ENCODE measurements at regions not wholly inside any gene's neighbourhood (a gene's known extent, or its start where the extent isn't known, plus 50 kb on each side); places are given as distances from the start of the nearest gene placed in this dataset.

DNA sequence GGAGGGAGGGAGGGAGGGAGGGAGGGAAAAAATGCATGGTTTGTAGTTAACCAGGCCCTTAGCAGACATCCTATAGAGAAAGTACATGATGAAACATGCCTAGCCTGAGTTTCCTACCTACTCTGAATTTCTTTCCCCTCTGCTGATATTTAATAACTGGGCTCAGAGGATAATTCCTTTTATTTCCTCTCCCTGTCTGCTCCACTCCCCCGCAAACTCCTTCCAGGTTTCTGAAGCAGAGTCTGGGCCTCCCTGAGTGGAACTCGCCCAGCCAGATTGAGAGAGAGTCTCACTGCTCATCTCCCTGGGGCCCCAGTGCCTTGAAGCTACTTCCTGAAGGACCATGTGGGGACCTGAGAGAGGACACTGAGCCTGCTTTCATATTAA lies 111.9 kb upstream of the SLC44A3 start:
- TF ChIP-seq, protein P1, sequence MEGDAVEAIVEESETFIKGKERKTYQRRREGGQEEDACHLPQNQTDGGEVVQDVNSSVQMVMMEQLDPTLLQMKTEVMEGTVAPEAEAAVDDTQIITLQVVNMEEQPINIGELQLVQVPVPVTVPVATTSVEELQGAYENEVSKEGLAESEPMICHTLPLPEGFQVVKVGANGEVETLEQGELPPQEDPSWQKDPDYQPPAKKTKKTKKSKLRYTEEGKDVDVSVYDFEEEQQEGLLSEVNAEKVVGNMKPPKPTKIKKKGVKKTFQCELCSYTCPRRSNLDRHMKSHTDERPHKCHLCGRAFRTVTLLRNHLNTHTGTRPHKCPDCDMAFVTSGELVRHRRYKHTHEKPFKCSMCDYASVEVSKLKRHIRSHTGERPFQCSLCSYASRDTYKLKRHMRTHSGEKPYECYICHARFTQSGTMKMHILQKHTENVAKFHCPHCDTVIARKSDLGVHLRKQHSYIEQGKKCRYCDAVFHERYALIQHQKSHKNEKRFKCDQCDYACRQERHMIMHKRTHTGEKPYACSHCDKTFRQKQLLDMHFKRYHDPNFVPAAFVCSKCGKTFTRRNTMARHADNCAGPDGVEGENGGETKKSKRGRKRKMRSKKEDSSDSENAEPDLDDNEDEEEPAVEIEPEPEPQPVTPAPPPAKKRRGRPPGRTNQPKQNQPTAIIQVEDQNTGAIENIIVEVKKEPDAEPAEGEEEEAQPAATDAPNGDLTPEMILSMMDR (IDR thresholded peaks at IDR 0.05): no peak
- TF ChIP-seq POLR2A (IDR thresholded peaks at IDR 0.05): no peak
